Lung (tissue), 11 donors: ENCODE measurements at regions not wholly inside any gene's neighbourhood (a gene's known extent, or its start where the extent isn't known, plus 50 kb on each side); places are given as distances from the start of the nearest gene placed in this dataset.

Experiments used
- ATAC-seq: fragments of 200-7000 bp; cut with Tn5 transposase; one replicate; pipeline ENCODE4 v1.9.1; 2020; ENCODE audit warnings: moderate number of reproducible peaks; ENCODE audit not compliant: insufficient read depth, low FRiP score
- DNase-seq, 3 donors: peaks; one replicate each; pipeline ENCODE4 v3.0.0-alpha.2; 2013 to 2017
- H3K27ac ChIP-seq, 2 donors: one replicate each; pipeline ENCODE4 v1.5.1; 2013; ENCODE audit warnings: mild to moderate bottlenecking in 2 of 2, moderate library complexity in 2 of 2, control low read depth in 1 of 2, inconsistent platforms in 1 of 2, low read depth in 1 of 2, low read length in 1 of 2
- H3K27me3 ChIP-seq, 3 donors: one replicate each; pipeline ENCODE4 v1.5.1; 2013; ENCODE audit warnings: low read length in 2 of 3; ENCODE audit not compliant: control insufficient read depth in 3 of 3, insufficient read depth in 3 of 3
- H3K36me3 ChIP-seq, 4 donors: one replicate each; pipeline ENCODE4 v1.5.1; 2013; ENCODE audit warnings: low read length in 4 of 4, mild to moderate bottlenecking in 1 of 4, moderate library complexity in 1 of 4; ENCODE audit not compliant: control insufficient read depth in 4 of 4, insufficient read depth in 4 of 4
- H3K4me1 ChIP-seq, 5 donors: one replicate each; pipeline ENCODE4 v1.5.1; 2013; ENCODE audit warnings: low read length in 5 of 5, mild to moderate bottlenecking in 2 of 5, moderate library complexity in 1 of 5; ENCODE audit not compliant: control insufficient read depth in 5 of 5, insufficient read depth in 5 of 5
- H3K4me3 ChIP-seq: one replicate; pipeline ENCODE4 v1.5.1; 2013; ENCODE audit warnings: mild to moderate bottlenecking, control low read depth, moderate library complexity
- H3K9ac ChIP-seq, 2 donors: one replicate each; pipeline ENCODE4 v1.5.1; 2013; ENCODE audit warnings: low read length in 2 of 2, control low read depth in 1 of 2; ENCODE audit not compliant: insufficient read depth in 1 of 2
- H3K9me3 ChIP-seq, 4 donors: one replicate each; pipeline ENCODE4 v1.5.1; 2013; ENCODE audit warnings: low read length in 3 of 4, mild to moderate bottlenecking in 1 of 4, moderate library complexity in 1 of 4; ENCODE audit not compliant: control insufficient read depth in 4 of 4, insufficient read depth in 3 of 4
- CTCF ChIP-seq: IDR thresholded peaks from 2 replicates; pipeline ENCODE4 v1.5.1; 2012; ENCODE audit warnings: mild to moderate bottlenecking; ENCODE audit errors: control extremely low read depth, extremely low read depth
- WGBS, 2 donors: extraction: QIAGEN DNeasy Blood & Tissue Kit; methylation state at CpG; one replicate each; pipeline ENCODE4 v1.1.7; 2013; 5-methylcytosine and 5-hydroxymethylcytosine counted together
- donor health status: control.
- donor health status: control.
- donor health status: Bipolar disorder and iron deficiency.
- donor health status: healthy.
- donor health status: DM: yes; HTN: yes; CAD: no.

DNA sequence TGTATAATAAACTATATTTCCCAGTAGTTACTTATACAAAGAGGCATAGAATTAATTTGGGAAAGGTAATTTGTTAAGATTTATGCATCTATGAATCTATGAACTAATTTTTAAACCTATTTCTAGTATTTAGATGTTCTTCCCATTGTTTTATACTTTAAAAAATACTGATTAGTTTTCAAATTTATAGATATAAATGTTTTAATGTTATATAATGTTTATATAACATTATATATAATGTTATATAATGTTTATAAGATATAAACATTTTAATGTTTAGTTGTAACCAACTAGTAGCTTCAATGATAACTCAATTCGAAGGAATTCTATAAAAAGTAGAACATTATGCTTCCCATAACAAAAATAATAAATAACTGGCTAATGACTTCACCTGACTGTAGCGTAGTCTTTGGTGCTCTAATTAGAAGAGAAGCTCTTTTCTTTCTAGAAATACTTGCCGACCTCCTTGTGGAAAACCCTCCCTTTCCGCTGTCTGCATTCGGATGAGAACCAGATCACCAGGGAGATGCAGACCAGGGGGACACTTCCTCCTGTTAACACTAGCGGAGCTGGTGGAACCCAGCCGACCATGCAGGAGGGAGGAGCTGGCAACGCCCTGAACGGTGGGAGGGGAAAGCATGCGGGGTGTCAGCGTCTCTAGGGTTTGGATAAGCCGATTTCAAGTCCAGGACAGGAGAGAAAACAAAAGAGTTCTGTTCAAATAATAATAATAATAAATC is 158.4 kb downstream of the OR2B2 start:
- Histone ChIP-seq H3K4me3 (peak overlapping the region; percentile 15), H3K27me3 (peaks cover 0 to 3% (median 2%) of the 10 kb centered on the region in 3 donors), H3K27ac (no peak overlapping the region), H3K9me3 (peaks cover 0 to 2% (median 0%) of the 10 kb centered on the region in 4 donors), H3K9ac (peak overlapping the region; percentile 28 to 77), H3K4me1 (no peaks in the 10 kb centered on the region), H3K36me3 (no peaks in the 10 kb centered on the region)
- DNase-seq (peak; percentile 87 to 88 (median 88)), ATAC-seq (peak; percentile 31)
- no peak for TF ChIP-seq CTCF
- WGBS, 2 donors: 1% methylated on average over 12 of the region's 12 CpGs

- H3K36me3 ChIP-seq: no peaks in the 10 kb centered on the region
- ATAC-seq (peak; percentile 89), DNase-seq (peak; percentile 58 to 95 (median 94))
- TF ChIP-seq CTCF: peak; percentile 74
- H3K27me3 ChIP-seq: peaks cover 0 to 3% (median 0%) of the 10 kb centered on the region in 3 donors
- WGBS, 2 donors: 14% methylated on average over 24 of the region's 24 CpGs
- H3K27ac ChIP-seq: peak overlapping the region in 1 of 2 donors; percentile 68
- peak overlapping the region; percentile 91 to 95 for H3K9ac ChIP-seq
- peak overlapping the region; percentile 76 for H3K4me3 ChIP-seq
- no peaks in the 10 kb centered on the region for H3K4me1 ChIP-seq
- H3K9me3 ChIP-seq: peaks cover 0 to 1% (median 0%) of the 10 kb centered on the region in 4 donors
Measured at GRCh38 chr6:27752038-27752885, 159.9 kb downstream of the OR2B2 start.

- DNase-seq (no peak), ATAC-seq (no peak)
- H3K9me3 ChIP-seq: peaks cover 0 to 2% (median 0%) of the 10 kb centered on the region in 4 donors
- H3K27me3 ChIP-seq: peaks cover 0 to 17% (median 11%) of the 10 kb centered on the region in 3 donors
- H3K27ac ChIP-seq: no peak overlapping the region
- 87 to 92% methylated on average over 7 of the region's 7 CpGs for WGBS, 2 donors
- no peak overlapping the region for H3K4me3 ChIP-seq
- no peak overlapping the region for H3K9ac ChIP-seq
- TF ChIP-seq CTCF: no peak
- H3K36me3 ChIP-seq: no peaks in the 10 kb centered on the region
- no peaks in the 10 kb centered on the region for H3K4me1 ChIP-seq
Measured at GRCh38 chr6:27748661-27749060, 163.5 kb downstream of the OR2B2 start.
